GM12892 (cell line): ENCODE measurements at regions not wholly inside any gene's neighbourhood (a gene's known extent, or its start where the extent isn't known, plus 50 kb on each side); places are given as distances from the start of the nearest gene placed in this dataset.

Experiments
- POLR2A ChIP-seq: IDR thresholded peaks from 2 replicates; pipeline ENCODE4 v1.6.1; 2011; ENCODE audit warnings: low read depth, low read length, control low read depth
- POLR2AphosphoS5 ChIP-seq: IDR thresholded peaks from 2 replicates; pipeline ENCODE4 v1.6.1; 2011; ENCODE audit warnings: low read depth, low read length, control low read depth
- TAF1 ChIP-seq: IDR thresholded peaks from 2 replicates; pipeline ENCODE4 v1.6.1; 2011; ENCODE audit warnings: low read depth, mild to moderate bottlenecking, control low read depth, low read length, borderline replicate concordance

DNA sequence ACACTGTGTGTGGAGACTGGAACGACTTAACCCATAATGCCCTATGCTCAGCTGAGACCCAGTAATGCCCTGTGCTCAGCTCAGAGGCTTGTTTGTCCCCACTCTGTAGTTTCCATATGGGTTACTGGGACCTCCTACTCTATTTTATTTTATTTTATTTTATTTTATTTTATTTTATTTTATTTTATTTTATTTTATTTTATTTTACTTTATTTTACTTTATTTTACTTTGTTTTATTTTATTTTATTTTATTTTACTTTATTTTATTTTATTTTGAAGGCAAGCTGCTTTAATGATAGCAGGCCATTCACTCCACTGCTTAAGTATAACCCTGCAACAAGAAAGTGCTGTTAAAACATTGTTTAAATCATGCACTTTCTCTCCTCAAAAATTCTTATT lies 603.4 kb upstream of the JAG1 start:
- TF ChIP-seq POLR2AphosphoS5 (no peak), POLR2A (no peak), TAF1 (no peak)
